GM21528 (cell line): ENCODE measurements at regions not wholly inside any gene's neighbourhood (a gene's known extent, or its start where the extent isn't known, plus 50 kb on each side); places are given as distances from the start of the nearest gene placed in this dataset.

Experiments
- ATAC-seq: cut with Tn5 transposase; IDR thresholded peaks from one replicate; pipeline ENCODE4 v1.9.1; 2021; ENCODE audit warnings: mild to moderate bottlenecking, moderate library complexity; ENCODE audit not compliant: unreplicated experiment, low FRiP score

DNA sequence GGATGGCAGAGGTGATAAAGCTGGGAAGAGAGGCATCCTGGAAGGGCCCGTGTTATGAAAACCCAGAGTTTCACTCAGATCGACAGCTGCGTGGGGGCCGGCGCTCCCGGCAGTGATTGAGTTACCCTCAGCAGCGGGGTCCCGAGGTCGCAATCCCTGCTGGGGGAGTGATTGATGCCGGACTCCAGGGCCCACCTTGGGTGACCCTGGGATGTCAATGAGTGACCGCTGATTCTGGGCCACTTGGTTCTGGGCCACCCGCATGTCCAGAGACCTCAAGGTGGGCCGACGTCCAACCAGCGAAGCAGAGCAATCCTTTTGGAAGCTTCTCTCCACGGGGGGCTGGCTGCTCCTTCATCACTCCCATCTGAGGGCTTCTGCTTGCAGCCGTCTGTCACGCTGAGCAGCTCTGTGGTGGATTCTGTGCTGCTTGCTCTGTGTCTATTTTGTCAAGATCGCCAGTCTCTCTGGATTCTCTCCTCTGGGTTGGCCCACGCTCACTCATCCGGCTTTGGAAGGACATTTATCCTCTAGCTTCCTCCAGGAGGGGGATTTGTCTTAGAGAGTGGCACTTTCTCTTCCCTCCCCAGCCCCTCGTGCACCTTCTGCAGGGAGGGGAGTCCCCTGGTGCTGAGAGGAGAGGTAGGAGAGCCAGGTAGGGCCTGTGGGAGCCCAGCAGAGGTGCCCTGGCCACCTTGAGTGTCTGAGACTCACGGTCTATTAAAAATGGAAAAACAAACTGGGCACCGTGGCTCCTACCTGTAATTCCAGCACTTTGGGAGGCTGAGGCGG is 110.9 kb upstream of the C1orf174 start:
- no peak for ATAC-seq

DNA sequence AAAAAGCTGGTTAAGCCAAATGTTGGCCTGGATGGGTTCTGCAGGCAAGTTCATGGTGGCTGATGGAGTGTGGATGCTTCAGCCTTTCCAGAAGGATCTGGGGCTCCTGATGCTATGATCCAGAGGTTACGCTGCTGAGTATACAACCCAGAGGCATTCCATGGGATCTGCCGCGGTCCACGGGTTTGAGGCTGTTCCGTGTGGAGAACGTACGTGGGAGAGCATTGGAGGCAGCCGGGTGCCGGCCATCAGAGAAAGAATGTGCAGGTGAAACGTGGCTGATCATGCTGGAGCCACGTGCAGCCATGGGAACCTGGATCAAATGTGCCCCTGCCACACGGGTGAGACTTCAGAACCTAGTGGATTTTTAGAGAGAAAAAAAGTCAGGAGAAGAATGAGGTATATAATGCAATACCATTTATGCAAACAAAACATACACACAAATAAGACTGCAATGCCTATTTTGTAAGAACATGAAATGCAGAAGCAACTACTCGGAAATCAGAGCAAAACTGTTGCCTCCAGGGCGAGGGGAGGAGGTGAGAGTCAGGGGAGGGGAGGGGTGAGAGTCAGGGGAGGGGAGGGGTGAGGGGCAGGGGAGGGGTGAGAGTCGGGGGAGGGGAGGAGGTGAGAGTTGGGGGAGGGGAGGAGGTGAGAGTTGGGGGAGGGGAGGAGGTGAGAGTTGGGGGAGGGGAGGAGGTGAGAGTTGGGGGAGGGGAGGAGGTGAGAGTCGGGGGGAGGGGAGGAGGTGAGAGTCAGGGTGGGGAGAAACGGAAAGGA is 116.5 kb upstream of the C1orf174 start:
- no peak for ATAC-seq

DNA sequence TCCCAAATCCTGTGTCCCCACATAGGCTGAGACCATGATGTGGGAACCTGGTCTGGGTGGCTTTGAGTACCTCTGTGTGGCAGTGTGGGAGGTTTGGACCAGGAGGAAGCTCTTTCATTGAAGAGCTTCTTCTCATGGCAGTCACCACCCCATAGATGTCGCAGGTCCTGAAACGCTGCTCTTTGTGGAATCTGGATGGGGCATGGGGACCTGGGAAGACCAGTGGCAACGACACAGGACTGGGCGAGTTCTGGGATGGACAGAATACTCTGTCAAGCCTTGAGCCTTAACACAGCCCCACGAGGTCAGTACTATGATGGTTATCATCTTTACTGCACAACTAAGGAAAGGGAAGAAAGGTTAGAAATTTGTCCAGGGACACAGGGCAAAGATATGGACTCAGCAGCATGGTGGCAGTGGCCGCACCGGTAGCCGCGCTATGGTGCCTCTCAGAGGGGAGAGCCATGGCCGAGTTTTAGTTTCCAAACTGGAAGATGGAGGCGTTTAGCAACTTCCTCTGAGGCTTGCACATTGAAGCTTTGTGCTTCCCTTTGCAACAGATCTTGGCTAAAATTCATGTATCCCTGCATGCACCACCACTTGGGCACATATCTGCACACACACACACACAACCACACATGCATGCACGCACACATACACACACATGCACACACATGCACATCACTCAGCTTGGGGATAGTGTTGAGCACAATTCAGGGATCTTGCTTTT is 117.7 kb upstream of the C1orf174 start:
- no peak for ATAC-seq

DNA sequence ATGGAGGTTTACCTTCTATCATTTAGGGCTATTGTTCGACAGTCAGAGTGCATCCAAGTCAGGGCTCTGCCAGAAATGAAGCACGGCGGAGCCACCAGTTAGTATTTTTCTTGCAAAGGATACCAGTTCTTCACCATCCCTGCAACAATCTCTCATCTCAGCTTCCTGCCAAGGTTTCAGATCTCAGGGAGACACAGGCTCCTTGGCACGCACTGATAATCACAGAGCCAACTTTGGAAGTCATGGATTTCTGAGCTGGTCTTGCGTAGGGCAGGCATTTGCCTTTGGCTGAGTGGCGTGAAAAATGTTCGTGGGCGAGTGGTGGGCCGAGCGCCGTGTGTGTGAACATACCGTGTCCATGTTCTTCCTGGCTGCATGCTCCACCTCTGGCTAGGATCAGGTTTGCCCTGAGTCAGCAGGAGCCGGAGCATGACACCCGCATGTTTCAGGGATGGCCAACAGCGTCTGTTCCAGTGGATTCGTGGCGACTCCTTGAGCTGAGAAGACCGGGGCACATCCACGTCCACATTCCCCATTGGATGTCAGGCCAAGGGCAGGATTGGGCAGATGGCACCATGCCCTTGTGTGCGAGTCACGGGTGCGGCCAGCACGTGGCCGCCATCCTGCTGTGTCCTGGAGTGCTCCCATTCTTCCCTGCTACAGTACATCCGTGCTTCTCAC is 118.5 kb upstream of the C1orf174 start:
- ATAC-seq: no peak

DNA sequence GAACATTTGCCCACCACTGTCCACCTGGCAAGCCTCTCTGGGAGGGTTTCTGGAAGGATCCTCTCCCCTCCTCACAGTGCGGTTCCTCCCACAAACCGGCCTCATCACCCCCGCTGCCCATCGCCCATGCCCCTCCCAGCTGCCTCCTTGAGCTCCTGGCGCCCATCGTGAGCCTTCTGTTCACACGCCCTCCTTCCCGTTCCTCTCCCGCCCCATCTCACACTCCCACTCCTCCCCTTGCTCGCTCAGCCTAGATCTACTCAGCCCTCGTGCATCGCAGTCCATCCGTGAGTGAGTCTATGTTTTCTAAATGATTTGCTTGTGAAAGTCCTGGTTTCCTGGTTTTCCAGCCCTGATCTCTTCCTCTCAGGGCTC is 119.1 kb upstream of the C1orf174 start:
- no peak for ATAC-seq

DNA sequence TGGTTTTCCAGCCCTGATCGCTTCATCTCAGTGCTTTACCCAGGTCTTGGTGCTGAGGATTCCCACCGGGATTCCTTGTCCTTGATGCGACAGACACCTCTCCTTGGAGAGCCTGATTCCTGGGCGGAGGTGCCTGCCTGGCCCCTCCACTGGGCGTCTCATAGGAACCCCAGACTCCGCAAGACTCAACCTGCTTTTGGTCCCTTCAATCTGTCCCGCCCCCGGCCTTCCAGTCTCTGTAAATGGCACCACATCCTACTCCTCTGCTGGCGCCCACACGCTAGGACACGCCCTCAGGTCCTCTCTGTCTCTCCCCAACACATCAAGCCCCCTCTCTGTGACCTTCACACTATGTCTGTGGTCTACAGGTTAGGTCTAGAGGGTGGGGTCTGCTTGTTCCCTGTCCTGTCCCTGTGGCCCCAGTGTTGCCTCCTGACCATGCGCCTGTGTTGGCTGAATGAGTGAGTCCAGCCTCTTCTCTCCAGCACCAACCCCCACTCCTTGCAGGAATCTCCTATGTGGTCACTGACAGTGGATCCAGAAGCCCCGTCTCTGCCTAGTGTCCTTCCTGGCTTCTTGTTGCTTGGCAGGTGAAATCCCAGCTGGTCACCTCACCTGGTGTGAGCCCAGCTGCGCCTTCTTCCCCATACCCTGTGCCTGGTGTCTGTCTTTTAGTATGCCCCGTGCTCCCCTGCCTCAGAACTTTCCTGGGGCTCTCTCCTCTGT is 119.7 kb upstream of the C1orf174 start:
- no peak for ATAC-seq

DNA sequence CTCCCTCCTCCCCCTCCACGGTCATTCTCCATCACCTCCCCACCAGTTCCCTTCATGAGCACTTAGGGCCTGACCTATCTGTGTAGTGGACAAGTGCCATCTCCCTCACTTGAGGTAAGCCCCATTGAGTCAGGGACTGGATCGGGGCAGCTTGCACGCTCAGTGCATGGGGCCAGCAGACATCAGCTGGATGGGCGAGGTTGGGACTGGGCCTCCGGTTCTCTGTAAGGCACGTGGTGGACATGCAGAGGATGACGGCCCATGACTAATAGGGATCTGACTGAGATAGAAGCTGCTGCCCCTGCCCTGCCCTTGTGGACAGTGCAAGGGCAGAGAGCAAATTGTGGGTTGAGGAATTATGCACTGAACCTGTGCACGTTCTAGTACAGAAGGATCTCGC is 120.4 kb upstream of the C1orf174 start:
- ATAC-seq: no peak

DNA sequence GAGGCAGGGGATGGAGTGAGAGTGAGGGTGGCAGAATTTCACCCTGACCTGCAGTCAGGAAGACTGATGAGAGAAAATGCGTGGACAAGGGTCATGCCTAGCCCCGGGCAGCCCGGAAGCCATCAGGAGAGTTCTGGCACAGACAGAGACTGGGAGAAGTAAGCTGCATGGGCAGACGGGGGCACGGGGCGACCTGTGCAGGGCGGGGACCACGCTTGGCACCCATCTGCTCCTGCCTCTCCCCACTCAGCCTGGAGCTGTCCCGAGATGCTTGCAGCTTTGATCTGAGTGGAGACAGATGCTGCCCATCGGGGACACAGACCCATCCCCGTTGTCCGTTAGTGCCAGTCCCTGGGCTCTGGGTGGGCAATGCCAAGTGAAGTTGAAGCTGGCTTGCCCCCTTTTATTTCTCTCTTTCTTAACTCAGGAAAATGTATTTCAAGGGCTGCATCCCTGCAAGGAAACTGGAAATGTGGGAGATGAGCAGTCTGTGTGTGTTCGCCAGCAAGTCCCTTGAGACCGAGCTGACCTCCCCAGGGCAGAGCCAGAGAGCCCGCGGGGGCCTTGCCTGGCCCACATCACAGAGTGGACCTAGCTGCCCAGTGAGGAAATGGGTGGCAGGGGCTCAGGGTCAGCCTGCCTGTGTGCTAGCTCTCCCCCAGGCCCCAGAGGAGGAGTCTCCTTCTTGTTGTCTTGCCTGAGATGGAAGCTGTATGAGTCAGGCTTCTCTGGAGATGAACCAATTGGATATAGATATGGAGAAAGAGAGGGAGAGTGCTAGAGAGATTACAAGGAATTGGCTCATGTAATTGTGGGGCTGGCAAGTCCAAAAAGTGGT is 121.3 kb upstream of the C1orf174 start:
- ATAC-seq: no peak

DNA sequence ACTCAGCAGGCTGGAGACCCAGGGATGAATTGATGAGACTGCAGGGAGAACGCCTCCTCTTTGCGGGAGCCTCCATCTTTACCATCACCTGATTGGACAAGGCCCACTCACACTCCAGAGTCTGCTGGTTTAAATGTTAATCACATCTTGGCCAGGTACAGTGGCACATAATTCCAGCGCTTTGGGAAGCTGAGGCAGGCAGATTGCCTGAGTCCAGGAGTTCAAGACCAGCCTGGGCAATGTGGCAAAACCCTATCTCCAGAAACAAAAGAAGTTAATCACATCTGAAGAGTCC is 121.8 kb upstream of the C1orf174 start:
- ATAC-seq: no peak

DNA sequence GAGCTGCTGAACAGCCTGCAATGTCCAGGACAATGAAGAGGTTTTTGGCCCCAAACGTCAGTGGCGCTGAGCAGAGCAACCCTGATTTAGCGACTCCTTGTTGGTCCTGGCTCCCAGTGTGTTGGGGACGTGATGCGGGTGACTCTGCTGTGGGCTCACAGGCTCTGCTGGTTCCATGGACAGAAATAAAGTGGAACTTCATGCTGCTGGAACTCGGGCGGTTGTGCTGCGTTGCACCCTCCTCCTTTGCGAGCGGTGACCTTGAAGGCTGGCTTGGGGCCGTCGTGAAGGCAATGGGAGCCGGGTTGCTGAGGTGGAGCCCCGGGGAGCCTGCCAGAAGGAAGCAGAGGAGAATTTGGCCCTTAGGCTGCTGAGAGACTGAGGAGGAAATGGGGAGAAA is 122.6 kb upstream of the C1orf174 start:
- no peak for ATAC-seq

DNA sequence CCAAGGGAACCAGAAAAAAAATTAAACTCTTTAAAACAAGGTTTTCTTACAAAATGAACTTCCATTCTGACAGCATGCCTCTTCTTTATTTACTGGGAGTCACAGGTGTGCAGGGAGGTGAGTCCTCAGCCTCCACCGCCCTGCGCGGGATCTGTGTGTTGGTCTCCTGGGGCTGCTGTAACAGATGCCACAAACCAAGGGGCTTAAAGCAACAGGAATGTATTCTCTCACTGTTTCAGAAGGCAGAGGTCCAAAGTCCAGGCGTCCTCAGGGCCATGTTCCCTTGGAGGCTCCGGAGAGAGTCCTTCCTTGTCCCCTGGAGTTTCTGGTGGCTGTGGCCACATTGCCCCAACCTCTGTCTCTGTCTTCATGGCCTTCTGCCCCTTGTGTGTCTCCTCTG is 123.6 kb upstream of the C1orf174 start:
- ATAC-seq: no peak

DNA sequence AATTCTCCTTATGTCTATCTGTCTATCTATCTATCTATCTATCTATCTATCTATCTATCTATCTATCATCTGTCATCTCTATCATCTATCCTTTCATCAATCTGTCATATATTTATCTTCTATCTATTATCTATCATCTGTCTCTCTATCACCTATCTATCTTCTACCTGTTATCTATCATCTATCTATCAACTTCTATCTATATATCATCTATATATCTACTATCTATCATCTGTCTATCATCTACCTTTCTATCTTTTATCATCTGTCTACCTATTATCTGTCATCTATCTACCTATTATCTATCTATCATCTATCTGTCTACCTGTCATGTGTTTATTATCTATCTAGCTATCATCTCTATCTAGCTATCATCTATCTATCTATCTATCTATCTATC is 124.7 kb upstream of the C1orf174 start:
- ATAC-seq: no peak

DNA sequence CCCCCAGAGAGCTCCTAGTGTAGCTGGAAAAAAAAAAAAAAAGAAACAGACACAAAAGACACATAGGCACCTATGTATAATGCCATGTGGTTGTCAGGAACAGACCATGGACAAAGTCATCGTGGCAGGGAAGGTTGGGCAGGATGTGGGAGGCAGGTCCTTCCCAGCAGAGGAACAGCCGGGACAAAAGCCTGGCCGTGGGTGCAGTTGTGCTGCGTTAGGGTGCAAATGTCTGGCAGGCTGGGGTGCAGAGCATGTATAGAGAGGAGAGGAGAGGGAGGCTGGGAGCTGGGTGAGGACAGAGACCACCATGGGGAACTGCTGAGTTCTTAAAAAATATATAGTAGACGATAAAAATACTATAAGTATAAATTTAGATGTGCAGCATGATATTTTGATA is 125.7 kb upstream of the C1orf174 start:
- ATAC-seq: no peak

DNA sequence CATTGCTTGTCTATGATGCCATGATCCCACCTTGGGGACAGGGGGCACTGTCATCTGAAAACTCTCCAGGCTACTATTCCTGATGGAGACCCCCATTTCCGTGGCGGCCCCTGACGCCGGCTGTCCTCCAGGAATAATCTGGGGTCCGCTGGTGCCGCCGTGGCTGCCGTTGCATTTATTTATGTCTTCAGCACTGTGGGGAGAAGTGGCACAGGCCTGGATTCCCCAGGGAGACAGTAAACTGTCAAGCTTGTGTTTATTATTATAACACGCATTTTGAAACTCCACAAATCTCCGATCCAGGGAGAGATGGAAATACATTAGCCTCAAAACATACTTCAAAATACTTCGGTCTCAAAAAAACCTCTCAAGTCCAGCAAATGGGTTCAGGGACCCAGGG is 126.9 kb upstream of the C1orf174 start:
- ATAC-seq: no peak

DNA sequence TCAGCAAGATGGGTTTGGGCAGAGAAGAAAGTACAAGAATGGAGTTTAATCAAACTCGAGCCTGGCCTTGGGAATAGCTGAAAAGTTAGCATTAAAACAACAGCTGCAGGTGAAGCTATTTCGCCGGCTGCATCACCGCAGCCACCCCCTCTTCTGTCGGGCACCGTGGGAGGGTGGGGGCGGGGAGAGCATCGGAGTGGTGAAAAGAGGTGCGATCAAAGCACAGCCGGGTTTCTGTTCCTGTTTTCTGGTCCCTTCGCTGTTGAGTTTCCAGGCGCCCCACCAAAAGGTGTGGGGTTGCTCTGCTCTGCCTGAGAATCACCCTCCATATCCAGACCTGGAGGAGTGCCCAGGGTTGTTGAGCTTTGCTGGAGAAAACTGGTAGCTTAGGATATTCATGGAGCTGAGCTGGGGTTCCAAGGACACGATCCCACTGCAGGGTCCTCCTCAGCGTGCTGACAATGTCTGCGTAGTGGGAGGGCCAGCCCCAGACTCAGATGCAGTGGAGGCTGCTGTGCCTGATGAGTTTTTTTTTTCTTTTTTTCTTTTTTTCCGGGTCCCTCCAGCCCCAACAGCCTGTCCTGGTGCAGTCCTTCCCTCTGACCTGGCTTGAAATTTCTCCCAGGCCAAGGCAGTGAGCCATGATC is 127.5 kb upstream of the C1orf174 start:
- no peak for ATAC-seq

DNA sequence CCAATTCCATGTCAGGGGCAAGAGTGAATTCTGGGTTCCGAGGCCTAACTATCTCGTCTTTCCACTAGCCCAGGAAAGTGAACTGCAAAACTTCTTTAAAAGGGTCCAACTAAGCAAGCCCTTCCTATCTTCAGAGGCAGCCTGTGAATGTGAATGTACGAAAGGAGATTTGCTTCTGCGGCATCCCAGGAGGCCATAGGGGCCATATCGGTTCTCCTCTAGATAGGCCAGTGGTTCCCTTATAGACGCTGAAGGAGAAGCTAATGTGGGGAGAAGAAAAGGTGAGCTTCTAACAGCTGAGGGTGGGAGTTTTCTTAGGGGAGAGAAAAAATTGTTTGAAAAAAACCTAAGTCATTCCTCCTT is 128.0 kb upstream of the C1orf174 start:
- no peak for ATAC-seq

DNA sequence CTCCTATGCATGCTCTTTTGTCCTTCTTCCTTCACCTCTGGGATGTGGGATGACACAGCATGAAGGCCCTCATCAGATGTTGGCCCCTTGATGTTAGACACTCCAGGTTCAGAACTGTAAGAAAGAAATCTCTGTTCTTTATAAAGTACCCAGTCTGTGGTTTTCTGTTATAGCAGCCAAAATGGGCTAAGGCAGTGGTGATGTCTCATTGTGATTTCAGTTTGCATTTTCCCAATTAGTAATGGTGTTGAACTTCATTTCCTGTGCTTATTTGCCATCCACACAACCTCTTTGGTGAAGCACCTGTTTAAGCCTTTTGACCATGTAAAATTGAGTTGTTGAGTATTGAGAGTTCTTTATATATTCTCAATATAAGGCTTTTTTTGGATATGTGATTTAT is 129.3 kb upstream of the C1orf174 start:
- ATAC-seq: no peak

DNA sequence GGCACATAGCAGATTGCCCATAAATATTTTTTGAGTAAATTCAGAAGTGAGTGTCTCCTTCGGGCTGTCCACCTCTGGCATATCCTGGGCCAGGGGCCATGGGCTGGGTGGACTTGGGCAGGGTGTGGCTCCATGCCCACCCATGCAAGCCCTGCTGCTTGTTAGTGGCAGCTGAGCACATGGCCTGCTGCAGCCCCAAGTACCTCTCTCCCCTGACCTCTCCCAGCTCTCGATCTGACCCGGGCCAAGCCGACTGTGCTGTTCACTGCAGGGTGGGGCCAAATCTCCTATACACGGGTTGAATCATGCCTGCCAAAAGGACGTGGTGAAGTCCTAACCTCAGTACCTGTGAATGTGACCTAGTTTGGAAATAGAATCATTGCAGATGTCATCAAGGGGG is 132.5 kb upstream of the C1orf174 start:
- ATAC-seq: no peak

DNA sequence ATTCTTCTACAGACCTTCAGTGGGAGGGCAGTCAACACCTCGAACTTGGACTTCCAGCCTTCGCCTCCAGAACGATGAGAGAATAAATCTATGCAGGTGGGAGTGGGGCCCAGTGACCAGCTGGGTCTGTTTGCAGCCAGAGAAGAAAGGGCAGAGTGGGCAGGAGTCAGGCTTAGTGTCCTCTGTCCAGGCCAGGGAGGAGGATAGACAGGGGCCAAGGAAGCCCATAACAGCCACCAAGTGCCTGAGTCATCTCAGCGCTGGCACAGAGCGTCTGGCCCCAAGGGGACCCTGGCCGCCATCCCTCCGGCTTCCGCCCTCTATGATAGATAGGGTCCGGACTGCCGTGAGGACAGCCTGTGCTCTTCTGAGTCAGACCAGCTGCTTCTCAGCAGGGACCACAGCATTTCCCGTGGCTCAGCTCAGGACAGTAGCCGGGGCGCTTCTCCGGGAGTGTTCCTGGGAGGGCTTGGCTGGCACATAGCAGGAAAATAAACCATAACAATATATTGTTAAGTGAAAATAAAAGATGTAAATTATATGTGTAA is 133.1 kb upstream of the C1orf174 start:
- no peak for ATAC-seq
